Activated T-cell treated with anti-CD3 and anti-CD28 coated beads for 24 hours (primary cell): ENCODE measurements at regions not wholly inside any gene's neighbourhood (a gene's known extent, or its start where the extent isn't known, plus 50 kb on each side); places are given as distances from the start of the nearest gene placed in this dataset.

Experiments used
- DNase-seq: peaks from one replicate; pipeline ENCODE4 v3.0.0-alpha.2; 2020; ENCODE audit warnings: low read depth

GRCh38 chr1:222171005-222171404, 376.9 kb downstream of the HHIPL2 start:
- no peak for DNase-seq

GRCh38 chr1:222168621-222169020, 379.3 kb downstream of the HHIPL2 start:
- no peak for DNase-seq

- no peak for DNase-seq
Measured at GRCh38 chr1:222167896-222168295, 380.0 kb downstream of the HHIPL2 start.

GRCh38 chr1:222167111-222167510, 380.8 kb downstream of the HHIPL2 start:
- DNase-seq: no peak

- no peak for DNase-seq
Measured at GRCh38 chr1:222165629-222166028, 382.3 kb downstream of the HHIPL2 start.

- no peak for DNase-seq
Measured at GRCh38 chr1:222163895-222164294, 384.0 kb downstream of the HHIPL2 start.

- no peak for DNase-seq
Measured at GRCh38 chr1:222161676-222162075, 386.2 kb downstream of the HHIPL2 start.

- DNase-seq: no peak
Measured at GRCh38 chr1:222157612-222158011, 390.3 kb downstream of the HHIPL2 start.

- no peak for DNase-seq
Measured at GRCh38 chr1:222140206-222140605, 398.3 kb upstream of the DUSP10 start.

GRCh38 chr1:222138095-222138494, 396.2 kb upstream of the DUSP10 start:
- DNase-seq: no peak

- DNase-seq: no peak
Measured at GRCh38 chr1:222136869-222137268, 395.0 kb upstream of the DUSP10 start.

- no peak for DNase-seq
Measured at GRCh38 chr1:222129041-222129440, 387.2 kb upstream of the DUSP10 start.

- no peak for DNase-seq
Measured at GRCh38 chr1:222127526-222128152, 385.8 kb upstream of the DUSP10 start.

- no peak for DNase-seq
Measured at GRCh38 chr1:222127096-222127495, 385.2 kb upstream of the DUSP10 start.

GRCh38 chr1:222126052-222126451, 384.2 kb upstream of the DUSP10 start:
- no peak for DNase-seq

- DNase-seq: no peak
Measured at GRCh38 chr1:222124602-222125001, 382.7 kb upstream of the DUSP10 start.

GRCh38 chr1:222123111-222123510, 381.2 kb upstream of the DUSP10 start:
- no peak for DNase-seq

- no peak for DNase-seq
Measured at GRCh38 chr1:222117809-222118208, 375.9 kb upstream of the DUSP10 start.

GRCh38 chr1:222114536-222115156, 372.8 kb upstream of the DUSP10 start:
- DNase-seq: no peak

GRCh38 chr1:222109836-222110235, 367.9 kb upstream of the DUSP10 start:
- DNase-seq: no peak

GRCh38 chr1:222107975-222108374, 366.1 kb upstream of the DUSP10 start:
- no peak for DNase-seq

- DNase-seq: no peak
Measured at GRCh38 chr1:222107267-222107666, 365.4 kb upstream of the DUSP10 start.

- no peak for DNase-seq
Measured at GRCh38 chr1:222106377-222106776, 364.5 kb upstream of the DUSP10 start.

GRCh38 chr1:222105861-222106260, 364.0 kb upstream of the DUSP10 start:
- DNase-seq: no peak
